ENCODE measurements at regions not wholly inside any gene's neighbourhood (a gene's known extent, or its start where the extent isn't known, plus 50 kb on each side); places are given as distances from the start of the nearest gene placed in this dataset.

DNA sequence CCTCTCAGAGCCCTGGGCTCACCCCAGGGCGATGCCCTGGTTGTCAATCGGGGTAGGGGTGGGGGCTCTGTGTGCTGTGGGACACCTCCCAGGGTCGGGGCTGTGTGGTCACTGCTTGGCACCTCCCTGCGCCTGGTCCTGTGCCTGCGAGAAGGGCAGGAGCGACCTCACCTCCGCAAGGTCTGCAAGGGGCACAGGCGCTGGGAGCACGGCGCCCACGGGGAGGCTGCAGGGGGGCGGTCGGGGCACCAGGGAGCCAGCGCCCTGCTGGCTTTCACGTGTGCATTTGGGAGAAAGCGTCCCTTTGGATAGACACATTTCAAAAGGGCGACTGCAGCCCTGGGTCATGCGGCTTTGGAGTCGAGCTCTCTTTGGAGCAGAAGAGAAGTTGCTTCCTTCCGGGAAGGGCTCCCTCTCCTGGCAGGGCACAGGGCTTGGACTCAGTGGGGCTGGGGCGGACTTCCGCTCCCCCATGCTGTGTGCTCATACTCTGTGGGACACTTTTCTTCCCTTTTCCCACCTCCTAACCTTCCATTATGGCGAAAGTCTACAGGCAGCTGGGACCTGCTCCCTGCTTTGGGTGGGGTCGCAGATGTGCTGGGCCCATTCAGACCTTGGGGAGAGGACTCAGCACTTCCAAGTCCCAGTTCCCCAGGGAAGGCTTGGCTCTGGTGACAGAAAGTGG, 52.9 kb upstream of the SLC28A3 start:
- DNase-seq (ENCODE audit: low spot score): no peak

DNA sequence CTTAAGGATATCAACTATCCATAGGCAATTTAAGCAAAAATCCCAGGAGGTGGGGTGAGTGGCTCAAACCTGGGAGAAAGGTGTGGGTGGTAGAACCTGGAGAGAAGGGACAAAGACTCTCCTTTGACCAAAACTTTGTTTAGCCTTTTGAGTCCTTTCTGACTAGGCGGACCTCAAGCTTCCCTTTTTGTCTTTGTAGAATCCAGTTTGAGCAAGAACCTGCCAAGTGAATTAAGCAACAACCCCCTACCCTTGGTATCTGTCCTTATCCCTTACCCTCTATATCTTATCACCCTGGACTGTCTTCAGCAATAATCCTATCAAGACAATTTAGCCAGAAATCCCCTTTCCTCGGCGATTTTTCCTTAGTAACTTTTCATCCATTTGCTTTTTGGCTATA, 53.5 kb upstream of the SLC28A3 start:
- DNase-seq (ENCODE audit: low spot score): no peak

DNA sequence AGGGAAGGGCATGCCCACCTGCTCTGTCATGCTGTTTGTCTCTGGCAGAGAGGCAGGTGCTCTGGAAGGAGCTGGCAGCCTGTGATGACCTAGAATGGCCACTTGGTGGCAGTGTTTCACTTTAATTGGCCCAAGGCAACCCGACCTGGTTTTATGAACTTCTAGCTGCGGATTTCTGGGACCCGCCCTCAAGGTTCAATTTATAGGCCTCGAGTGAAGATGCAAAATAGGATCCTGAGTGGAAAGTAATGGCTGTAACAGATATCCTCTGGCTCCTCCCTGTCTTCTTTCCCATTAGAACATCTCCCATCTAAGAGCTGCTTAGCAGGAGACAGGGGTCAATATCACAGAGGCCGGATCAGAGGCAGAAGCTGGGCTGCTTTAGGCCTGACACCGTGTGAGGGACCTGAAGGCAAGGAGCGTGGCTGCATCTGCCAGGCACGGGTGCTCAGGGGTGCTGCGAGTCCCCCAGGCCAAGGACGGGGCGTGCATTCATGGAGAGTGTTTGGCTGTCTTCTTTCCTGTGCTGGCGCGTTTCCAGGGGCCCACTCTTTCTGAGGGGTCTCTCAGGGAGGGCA, 56.7 kb upstream of the SLC28A3 start:
- peak; percentile 79 for DNase-seq (ENCODE audit: low spot score)

DNA sequence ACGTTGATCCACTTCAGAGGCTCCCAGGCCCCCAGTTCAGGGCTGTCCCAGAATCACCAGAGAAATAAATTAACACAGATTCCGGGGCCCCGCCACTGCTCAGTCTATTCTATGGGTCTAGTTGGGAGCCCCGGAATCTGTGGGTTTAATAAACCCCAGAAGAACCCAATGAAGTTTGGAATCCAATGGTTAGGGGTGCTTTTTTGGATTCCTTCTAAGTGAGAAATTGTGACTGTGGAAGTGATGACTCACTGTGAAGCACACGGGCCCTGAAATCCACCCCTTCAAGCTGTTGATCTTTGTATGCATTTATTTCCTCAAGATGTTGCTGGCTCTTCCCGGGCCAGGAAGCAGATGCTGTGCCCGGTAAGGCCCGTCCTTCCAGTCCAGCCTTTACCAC, 57.3 kb upstream of the SLC28A3 start:
- no peak for DNase-seq (ENCODE audit: low spot score)

DNA sequence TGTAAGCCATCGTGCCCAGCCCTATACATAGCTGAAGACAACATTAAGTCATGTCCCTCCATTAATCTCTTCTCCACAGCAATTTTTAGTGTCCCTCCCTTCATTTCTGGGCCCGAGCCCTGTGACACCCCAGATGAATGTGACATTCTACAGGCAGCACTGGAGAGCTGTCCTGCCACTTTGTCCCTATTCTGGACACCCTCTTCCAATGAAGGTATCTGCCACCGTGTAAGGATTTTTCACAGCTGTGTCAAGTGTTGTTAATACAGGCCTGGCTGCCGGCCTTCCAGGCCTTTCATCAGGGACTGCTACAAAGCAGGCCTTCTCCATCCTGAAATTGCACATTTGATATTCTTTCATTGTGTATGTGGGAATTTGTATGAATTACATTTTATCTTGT, 62.0 kb upstream of the SLC28A3 start:
- DNase-seq (ENCODE audit: low spot score): no peak

DNA sequence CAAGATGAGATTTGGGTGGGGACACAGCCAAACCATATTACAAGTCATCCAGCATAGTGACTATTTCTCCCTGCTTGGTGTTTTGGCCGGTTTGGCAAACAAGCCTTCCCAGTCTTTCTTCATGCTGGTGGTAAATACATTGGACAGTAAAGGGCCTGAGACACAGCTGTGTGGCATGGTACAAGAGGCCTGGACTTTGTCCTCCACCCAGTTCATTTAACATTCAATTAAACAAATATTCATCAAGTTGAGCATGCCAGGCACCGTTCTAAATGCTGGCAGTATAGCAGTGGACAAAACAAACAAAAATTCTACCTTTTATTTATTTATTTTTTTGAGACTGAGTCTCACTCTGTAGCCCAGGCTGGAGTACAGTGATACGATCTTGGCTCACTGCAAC, 62.7 kb upstream of the SLC28A3 start:
- DNase-seq (ENCODE audit: low spot score): no peak

DNA sequence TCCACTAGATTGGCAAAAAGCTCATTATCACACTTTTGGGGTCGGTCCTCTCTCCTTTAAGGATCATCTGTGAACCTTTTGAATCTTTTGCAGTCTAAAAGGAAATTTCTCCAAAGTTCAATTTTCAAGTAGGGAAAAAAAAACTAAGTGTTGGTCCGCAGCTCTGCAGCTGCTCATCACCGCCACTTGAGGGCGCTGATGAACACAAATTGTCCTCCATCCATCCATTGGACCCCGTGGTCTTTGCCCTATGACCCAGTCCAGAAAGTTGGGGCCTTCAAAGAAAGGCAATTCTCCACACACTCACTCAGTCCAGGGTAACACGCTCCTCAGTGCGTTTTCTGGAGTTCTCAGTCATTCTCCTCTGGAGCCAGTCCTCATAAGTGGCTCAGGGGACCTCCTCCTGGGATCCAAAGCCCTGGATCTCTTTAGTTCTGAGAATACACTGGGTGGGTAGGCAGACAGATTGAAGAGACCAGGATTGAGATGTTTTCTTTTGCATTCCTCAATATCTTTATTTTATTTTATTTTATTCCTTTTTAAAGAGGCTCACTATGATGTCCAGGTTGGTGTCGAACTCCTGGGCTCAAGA, 63.6 kb upstream of the SLC28A3 start:
- peak; percentile 53 for DNase-seq (ENCODE audit: low spot score)

DNA sequence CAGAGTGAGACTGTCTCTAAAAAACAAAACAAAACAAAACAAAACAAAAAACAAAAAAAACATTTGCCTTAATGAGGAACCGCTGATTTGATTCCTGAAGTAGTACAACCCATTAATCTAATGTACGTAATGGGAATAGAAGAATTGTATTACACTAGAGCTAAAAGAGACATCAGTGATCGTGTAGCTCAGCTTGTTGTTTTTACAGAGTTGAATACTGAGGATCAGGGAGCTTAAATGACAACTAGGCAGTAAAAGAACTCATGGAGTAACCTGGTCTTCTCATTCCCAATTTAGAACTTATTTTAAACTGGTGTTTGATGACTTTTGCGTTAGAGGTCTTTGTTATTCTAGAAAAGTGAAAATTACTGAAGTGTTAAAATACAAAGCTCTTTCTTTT, 65.1 kb upstream of the SLC28A3 start:
- DNase-seq (ENCODE audit: low spot score): no peak

DNA sequence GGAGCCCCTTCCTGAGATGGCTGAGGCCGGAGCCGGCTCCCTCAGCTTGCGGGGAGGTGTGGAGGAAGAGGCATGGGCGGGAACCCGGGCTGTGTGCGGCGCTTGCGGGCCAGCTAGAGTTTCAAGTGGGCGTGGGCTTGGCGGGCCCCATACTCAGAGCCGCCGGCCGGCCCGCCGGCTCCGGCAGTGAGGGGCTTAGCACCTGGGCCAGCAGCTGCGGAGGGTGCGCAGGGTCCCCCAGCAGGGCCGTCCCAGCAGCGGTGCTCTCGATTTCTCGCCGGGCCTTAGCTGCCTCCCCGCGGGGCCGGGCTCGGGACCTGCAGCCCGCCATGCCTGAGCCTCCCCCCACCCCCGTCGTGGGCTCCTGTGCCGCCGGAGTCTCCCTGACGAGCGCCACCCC, 67.9 kb upstream of the SLC28A3 start:
- no peak for DNase-seq (ENCODE audit: low spot score)

DNA sequence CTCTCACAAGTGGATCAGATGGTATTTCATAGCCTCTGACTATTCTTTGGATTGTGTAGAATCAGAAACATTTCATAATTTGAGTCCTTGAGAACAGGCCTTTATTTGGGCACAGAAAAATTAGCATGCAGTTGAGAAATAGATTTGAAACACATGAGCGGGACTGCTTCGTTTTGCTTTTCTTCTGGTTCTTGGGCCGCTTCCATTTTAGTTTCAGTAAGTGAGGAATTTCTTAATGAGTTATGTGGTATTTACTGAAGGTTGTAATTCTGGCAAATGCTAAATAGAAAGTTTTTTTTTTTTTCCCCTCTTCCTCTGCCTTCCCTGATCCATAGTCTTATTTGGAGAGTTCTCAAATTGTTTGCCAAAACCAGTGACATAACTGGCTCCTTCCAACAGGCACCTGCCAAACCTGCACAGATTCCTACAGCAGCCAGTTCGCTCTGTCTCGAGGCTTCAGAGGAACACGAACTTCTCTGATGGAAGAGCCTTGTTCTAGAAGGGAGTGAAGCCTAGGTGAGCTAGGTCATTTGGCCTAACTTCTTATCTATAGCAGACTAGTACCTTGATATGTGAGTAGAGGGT, 71.2 kb upstream of the SLC28A3 start:
- DNase-seq (ENCODE audit: low spot score): no peak

DNA sequence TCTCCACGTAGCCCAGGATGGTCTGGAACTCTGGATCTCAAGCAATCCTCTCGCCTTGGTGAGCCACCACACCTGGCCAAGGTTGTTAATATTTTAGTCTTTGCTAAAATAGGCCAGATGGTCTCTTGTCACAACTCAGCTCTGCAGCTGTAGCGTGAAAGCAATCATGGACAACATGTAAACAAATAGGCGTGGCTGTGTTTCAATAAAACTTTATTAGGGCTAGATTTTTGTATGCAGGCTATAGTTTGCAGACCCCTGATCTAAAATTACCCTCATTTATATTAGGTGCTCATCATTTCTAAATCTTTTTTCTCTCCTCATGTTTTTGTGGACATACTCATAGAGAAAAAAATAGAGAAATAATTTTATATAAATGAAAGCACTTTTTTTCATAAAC, 72.1 kb upstream of the SLC28A3 start:
- DNase-seq (ENCODE audit: low spot score): no peak

DNA sequence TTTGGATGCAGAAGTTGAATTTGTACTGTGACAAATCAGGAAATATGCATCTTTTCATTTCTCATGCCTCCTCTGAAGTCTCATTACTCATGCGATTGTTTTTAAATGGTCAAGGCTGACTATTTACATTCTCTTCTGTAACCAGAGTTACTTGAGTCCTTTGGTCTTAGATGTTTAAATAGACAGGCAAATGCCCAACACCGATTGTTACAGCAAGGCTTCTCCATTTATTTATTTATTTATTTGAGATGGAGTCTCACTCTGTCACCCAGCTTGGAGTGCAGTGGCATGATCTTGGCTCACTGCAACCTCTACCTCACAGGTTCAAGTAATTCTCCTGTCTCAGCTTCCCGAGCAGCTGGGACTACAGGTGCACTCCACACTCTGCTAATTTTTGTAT, 72.7 kb upstream of the SLC28A3 start:
- no peak for DNase-seq (ENCODE audit: low spot score)

DNA sequence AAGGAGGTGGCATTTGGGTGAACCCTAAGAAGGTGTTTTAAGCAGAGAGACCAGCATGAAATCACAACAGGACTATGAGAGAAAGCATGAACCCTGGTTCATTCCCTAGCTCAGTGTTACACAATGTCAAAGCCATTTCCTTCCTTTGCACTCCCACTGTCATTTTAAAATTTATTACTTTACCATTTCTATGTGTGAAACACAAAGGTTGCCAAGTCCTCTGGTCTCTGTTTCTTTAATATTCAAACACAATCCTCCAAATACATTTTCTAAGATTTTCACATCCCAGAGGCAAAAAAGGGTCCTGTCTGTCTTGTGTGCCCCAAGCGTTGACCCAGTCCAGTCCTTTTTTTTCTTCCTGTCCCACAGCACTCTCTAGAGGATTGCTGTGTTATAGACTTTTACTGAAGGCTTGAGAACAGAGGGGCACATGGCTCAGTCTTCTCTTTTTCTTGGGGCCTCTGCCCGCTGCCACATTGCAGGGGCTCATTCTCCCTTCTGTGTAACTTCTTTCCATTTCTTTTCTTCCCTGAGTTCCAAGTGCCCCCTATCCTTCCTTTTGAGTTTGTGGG, 78.6 kb upstream of the SLC28A3 start:
- DNase-seq (ENCODE audit: low spot score): no peak

DNA sequence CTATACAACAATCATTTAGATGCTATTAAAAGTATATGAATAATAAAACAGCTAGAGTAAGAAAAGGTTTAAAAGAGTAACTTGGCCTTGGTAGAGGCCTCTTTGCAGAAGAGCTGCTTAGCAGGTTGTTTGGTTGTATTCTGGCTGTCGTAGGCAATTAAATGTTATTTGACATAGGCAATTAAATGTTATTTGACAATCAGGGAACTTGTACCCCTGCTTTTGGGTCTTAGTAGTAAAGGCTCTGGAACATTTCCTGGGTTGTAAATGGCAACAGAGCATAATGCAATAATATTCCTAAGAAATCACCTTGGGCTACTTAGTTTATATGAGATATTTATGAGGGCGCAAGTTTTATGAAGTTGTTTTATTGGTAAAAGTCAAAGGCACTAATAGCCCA, 84.4 kb upstream of the SLC28A3 start:
- no peak for DNase-seq (ENCODE audit: low spot score)

DNA sequence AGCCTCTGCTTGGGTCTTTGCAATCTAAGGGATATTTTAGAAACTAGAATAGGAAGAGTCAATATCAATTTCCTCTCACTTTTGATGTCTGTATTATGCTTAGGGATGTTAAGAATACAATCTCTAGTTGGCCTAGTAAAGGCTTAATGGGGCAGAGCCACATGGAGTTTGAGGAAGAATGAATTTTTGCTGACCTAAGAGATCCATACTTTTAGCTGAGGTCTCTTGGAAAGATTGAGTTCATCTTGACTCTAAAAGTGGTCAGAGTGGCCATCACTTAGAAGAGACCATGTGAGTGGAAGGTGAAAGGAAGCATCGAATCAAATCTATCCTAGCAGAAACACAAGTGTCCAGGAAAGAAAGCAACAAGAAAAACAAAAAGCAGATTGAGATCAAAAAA, 92.2 kb upstream of the SLC28A3 start:
- DNase-seq (ENCODE audit: low spot score): no peak

DNA sequence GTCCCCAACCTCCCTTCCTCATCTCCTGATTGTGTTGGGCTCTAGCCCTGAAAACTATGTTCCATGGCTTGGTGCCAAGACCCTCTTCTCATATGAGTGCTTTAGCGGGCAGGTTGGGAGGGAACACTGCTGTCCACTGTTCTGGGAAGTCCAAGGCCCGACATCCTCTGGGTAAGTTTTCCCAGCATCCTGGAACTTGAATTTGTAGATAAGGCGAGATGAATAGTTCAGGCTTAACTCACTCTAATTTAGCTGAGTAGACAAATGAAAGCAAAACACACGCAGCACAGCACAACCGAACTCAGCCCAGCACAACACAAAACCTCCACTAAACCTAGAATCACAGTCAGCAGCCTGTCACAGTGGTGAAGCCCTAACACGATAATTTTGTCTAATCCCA, 95.3 kb upstream of the SLC28A3 start:
- DNase-seq (ENCODE audit: low spot score): no peak

DNA sequence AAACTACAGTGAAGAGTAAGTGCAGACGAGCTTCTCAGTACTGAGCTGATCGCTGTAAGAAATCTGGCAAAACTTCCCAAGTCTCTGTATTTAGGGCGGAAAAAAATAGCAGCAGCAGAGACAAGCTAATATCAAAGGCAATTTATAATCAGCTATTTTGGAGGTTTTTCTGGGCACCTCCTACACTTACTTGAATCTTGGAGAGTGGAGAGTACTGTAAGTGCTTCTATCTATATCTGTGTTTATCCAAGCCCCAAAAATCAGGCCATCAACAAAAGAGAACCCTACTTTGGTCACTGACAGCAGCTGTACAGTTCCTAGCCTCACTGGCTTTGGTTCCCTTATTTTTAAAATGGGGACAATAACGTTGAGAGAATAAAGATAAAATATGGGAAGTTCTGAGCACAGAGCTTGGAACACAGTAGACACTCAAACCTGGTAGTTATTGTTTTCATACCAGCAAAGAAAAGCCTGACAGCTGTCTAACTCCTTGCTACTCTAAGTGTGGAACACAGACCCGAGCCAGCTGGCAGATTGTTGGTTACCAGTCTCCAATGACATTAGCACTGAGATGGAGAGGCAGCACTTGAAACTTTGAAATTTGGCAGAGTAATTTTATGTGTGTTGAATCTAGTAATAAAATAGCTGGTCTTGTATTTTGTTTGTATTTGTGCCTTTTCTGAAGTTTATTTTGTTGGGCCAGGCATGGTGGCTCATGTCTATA, 96.0 kb upstream of the SLC28A3 start:
- no peak for DNase-seq (ENCODE audit: low spot score)

DNA sequence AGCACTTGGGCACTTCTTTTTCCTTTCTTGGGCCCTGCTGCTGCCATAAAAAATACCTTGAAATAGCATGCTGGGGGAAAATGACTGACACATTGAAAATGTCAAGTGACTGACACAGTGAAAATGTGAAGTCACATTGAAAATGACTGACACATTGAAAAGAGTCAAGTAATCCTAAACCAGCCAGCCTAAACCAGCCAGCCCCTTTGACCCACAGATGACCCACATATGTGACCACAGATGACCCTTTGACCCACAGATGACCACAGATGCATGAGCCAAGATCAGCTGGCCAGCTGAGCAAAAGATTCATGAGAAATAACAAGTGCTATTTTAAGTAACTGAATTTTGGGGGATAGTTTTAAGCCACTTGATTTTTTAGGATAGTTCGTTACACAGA, 97.8 kb upstream of the SLC28A3 start:
- DNase-seq (ENCODE audit: low spot score): no peak

DNA sequence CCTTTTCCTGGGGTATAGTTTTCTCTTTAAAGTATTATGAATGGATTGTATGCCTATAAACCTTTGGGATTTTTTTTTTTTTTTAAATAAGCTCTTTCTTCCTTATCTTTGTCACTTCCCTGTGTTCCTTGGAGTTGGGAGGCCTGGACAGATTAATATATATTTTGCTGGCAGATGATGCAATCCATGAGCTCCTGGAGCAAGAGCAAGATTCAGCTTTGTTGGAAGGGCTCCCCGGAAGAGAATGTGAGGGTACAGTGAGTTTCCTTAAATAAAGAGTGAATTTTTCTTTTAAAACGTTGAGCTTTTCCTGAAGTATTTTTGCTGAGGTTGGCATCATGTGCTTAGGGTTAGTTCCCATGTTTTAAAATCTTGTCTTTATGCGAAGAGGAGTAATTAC, 98.7 kb upstream of the SLC28A3 start:
- DNase-seq (ENCODE audit: low spot score): no peak

DNA sequence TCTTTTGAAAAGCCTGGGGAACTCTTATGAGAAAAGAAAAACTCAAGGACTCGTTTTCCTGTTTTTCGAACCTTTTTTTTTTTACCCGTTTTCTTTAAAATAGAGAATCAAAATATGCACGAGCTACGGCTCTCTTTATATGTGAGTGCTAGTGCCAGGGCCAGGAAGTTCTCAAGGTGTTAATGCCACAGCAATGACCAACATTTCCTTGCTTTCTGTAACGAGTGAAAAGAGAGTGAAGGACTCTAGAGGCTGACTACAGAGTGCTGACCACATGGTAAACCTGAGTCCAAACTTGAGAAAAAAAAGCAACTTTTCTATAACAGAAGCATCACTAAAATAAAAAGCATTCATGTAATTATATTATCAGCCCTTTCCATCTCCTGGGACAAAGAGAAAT, 102.2 kb upstream of the SLC28A3 start:
- no peak for DNase-seq (ENCODE audit: low spot score)

DNA sequence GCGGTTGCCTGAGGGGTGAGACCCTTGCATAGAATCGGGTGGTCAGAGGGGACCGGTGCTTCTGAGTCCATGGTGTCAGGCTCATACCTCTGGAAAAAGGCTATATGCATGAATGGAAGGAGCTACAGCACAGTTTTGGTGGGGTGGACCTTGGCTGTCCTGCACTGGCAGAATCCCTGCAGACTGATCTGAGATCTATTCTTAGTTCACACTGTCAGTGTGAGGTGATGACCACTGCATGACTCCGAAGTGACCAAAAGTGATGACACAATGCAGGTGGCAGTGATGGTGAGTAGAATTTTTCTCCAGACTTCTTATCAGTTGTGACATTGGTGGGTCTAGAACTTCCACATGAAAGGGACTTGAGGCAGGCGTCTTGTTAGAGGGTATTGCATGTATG, 105.2 kb upstream of the SLC28A3 start:
- DNase-seq (ENCODE audit: low spot score): no peak

DNA sequence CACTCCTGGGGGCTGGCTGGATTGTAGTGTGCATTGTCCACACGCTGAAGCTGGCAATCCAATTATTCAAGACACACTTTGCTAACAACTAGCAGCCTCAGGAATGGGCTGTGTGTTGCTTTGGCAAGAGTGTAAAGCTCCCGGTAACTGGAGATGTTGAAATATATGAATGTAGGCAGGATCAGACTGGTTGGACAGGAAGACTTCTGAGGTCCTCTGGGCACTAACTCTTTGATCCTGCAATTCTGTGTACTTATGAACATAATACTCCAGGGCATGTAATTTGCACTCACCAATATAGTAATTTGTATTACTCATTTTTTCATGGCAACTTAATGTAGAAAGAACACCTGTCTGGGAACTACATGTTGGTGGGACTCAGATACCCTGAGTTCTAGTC, 106.7 kb upstream of the SLC28A3 start:
- DNase-seq (ENCODE audit: low spot score): no peak

DNA sequence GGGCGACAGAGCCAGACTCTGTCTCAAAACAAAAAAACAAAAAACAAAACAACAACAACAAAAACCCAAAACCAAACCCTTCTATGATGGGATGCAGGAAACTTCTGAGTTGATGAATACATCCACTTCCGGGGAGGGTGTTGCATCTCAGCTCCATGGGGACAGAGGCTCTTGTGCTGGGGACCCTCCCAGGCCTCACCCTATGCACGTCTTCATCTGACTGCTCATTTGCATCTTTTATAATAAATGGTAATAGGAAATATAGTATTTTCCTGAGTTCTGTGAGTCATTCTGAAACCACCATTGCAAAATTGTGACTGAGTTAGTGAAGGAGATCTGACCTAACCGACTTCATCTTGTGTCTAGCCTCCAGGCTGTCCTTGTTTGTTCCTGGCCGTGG, 109.5 kb upstream of the SLC28A3 start:
- DNase-seq (ENCODE audit: low spot score): no peak
